LNCaP clone FGC (cell line): ENCODE measurements at regions not wholly inside any gene's neighbourhood (a gene's known extent, or its start where the extent isn't known, plus 50 kb on each side); places are given as distances from the start of the nearest gene placed in this dataset.

Experiments used
- DNase-seq: peaks from one replicate; pipeline ENCODE4 v3.0.0-alpha.2; 2011; ENCODE audit warnings: low read depth
- H3K4me3 ChIP-seq: 2 replicates; pipeline ENCODE4 v1.5.1; 2011; ENCODE audit warnings: mild to moderate bottlenecking, low read depth, low read length, control low read depth
- CTCF ChIP-seq: IDR thresholded peaks from 2 replicates; pipeline ENCODE4 v1.5.1; 2012; ENCODE audit warnings: mild to moderate bottlenecking; ENCODE audit not compliant: control insufficient read depth, insufficient read depth; ENCODE audit errors: extremely low read depth

- TF ChIP-seq CTCF = no peak
- H3K4me3 ChIP-seq = no peak overlapping the region
- no peak for DNase-seq
These were observed 58.4 kb upstream of the PITX1 start for GRCh38 chr5:135092476-135092875.

GRCh38 chr5:135091286-135091685 lies 57.3 kb upstream of the PITX1 start:
- DNase-seq = no peak
- no peak for TF ChIP-seq CTCF
- H3K4me3 ChIP-seq = no peak overlapping the region

- no peak for TF ChIP-seq CTCF
- DNase-seq = no peak
- H3K4me3 ChIP-seq = no peak overlapping the region
These were observed 55.9 kb upstream of the PITX1 start for GRCh38 chr5:135089912-135090311.

GRCh38 chr5:135088911-135089310 lies 54.9 kb upstream of the PITX1 start:
- no peak for TF ChIP-seq CTCF
- H3K4me3 ChIP-seq = no peak overlapping the region

GRCh38 chr5:135087950-135088349 lies 53.9 kb upstream of the PITX1 start:
- H3K4me3 ChIP-seq = no peak overlapping the region
- TF ChIP-seq CTCF = no peak
- DNase-seq = no peak

More at GRCh38 chr5:135088911-135089310, 54.9 kb upstream of the PITX1 start:
- DNase-seq = no peak

- DNase-seq = no peak
These were observed 52.1 kb upstream of the PITX1 start for GRCh38 chr5:135085936-135086725.

More at GRCh38 chr5:135085936-135086725, 52.1 kb upstream of the PITX1 start:
- TF ChIP-seq CTCF = no peak
- no peak overlapping the region for H3K4me3 ChIP-seq
